A673 (cell line): ENCODE measurements at regions not wholly inside any gene's neighbourhood (a gene's known extent, or its start where the extent isn't known, plus 50 kb on each side); places are given as distances from the start of the nearest gene placed in this dataset.

Experiments
- BruUV-seq: library from RNA; stranded (reverse); fragments of 400-500 nt; replicated peaks from 2 replicates; lab custom pipeline; 2021; lab: Mats Ljungman, UMichigan
- CTCF ChIA-PET: fragments of 300-600 bp; sonication (Branson Sonifier 250); formaldehyde crosslinking; loops from one replicate; lab custom pipeline; 2022; ENCODE audit warnings: antibody characterized with exemption; lab: Charles Lee
- POLR2A ChIA-PET: fragments of 300-600 bp; sonication (Branson Sonifier 250); formaldehyde crosslinking; loops from one replicate; lab custom pipeline; 2022; ENCODE audit warnings: antibody characterized with exemption; ENCODE audit not compliant: low non-redundant PET; lab: Charles Lee
- DNase-seq: peaks from one replicate; pipeline ENCODE4 v3.0.0-alpha.2; 2015; ENCODE audit warnings: low spot score
- H3K27ac ChIP-seq: fragments of 200-600 bp; sonication (generic); 2 replicates; pipeline ENCODE4 v1.5.1; 2016; ENCODE audit warnings: mixed run types, low read depth, mild to moderate bottlenecking, mixed read lengths, antibody characterized with exemption, low read length; ENCODE audit not compliant: poor library complexity, severe bottlenecking
- H3K27me3 ChIP-seq: fragments of 200-600 bp; sonication (generic); replicated peaks from 2 replicates; pipeline ENCODE4 v1.6.1; 2017; ENCODE audit warnings: mixed run types, low read depth, mild to moderate bottlenecking, mixed read lengths, antibody characterized with exemption, low read length; ENCODE audit not compliant: insufficient read depth, poor library complexity
- H3K36me3 ChIP-seq: fragments of 200-600 bp; sonication (generic); 2 replicates; pipeline ENCODE4 v1.6.1; 2016; ENCODE audit warnings: mixed run types, mild to moderate bottlenecking, mixed read lengths, antibody characterized with exemption, low read length; ENCODE audit not compliant: insufficient read depth, poor library complexity, severe bottlenecking
- H3K4me1 ChIP-seq: fragments of 200-600 bp; sonication (generic); 2 replicates; pipeline ENCODE4 v1.6.1; 2017; ENCODE audit warnings: mixed run types, mild to moderate bottlenecking, mixed read lengths, antibody characterized with exemption, low read length; ENCODE audit not compliant: insufficient read depth, poor library complexity, severe bottlenecking
- H3K4me3 ChIP-seq: fragments of 200-600 bp; sonication (generic); 2 replicates; pipeline ENCODE4 v1.5.1; 2016; ENCODE audit warnings: low read depth, mixed run types, mild to moderate bottlenecking, mixed read lengths, low read length; ENCODE audit not compliant: poor library complexity, severe bottlenecking
- H3K9me3 ChIP-seq: fragments of 200-600 bp; sonication (generic); 2 replicates; pipeline ENCODE4 v1.6.1; 2016; ENCODE audit warnings: mixed run types, low read depth, mild to moderate bottlenecking, mixed read lengths, antibody characterized with exemption, low read length; ENCODE audit not compliant: poor library complexity, severe bottlenecking
- CTCF ChIP-seq: fragments of 300-800, 200-600 bp; sonication (generic); conservative IDR thresholded peaks from 2 replicates; pipeline ENCODE4 v1.5.1; 2017; ENCODE audit warnings: low read depth, mild to moderate bottlenecking, antibody characterized with exemption, low read length, moderate library complexity, mixed read lengths
- EZH2 ChIP-seq: fragments of 200-600 bp; sonication (generic); IDR thresholded peaks from 2 replicates; pipeline ENCODE4 v1.6.1; 2017; ENCODE audit warnings: borderline replicate concordance, low read depth, mild to moderate bottlenecking, mixed read lengths, antibody characterized with exemption, low read length; ENCODE audit not compliant: poor library complexity, severe bottlenecking
- intact Hi-C: fragments of 100-400 bp; cut with micrococcal nuclease; formaldehyde crosslinking; loops from one replicate; pipeline ENCODE4 v1.10.0; 2022; ENCODE audit not compliant: unreplicated experiment

GRCh38 chr11:79834015-79834414, 393.2 kb upstream of the TENM4 start:
- no peak for DNase-seq
- ChIA-PET CTCF (no interaction called here), POLR2A (no interaction called here)
- H3K27me3 ChIP-seq: peaks cover 7% of the 10 kb centered on the region
- no peaks in the 10 kb centered on the region for H3K4me1 ChIP-seq
- no TSS peak for BruUV-seq
- TF ChIP-seq EZH2: no peak
- TF ChIP-seq CTCF: no peak
- H3K4me3 ChIP-seq: no peak overlapping the region
- intact Hi-C loops: no loop called here
- H3K9me3 ChIP-seq: no peaks in the 10 kb centered on the region
- H3K27ac ChIP-seq: no peak overlapping the region
- no peaks in the 10 kb centered on the region for H3K36me3 ChIP-seq

- ChIA-PET CTCF (no interaction called here), POLR2A (no interaction called here)
- no TSS peak for BruUV-seq
- Histone ChIP-seq H3K36me3 (no peaks in the 10 kb centered on the region), H3K27me3 (peaks cover 7% of the 10 kb centered on the region), H3K4me3 (no peak overlapping the region), H3K4me1 (no peaks in the 10 kb centered on the region), H3K9me3 (no peaks in the 10 kb centered on the region), H3K27ac (no peak overlapping the region)
- no peak for DNase-seq
- intact Hi-C loops: no loop called here
- TF ChIP-seq EZH2 (no peak), CTCF (no peak)
Observed at GRCh38 chr11:79830446-79830845, 389.6 kb upstream of the TENM4 start.

- POLR2A ChIA-PET: no interaction called here
- TF ChIP-seq EZH2 (no peak), CTCF (no peak)
- Histone ChIP-seq H3K27me3 (peaks cover 7% of the 10 kb centered on the region), H3K4me1 (no peaks in the 10 kb centered on the region), H3K9me3 (no peaks in the 10 kb centered on the region), H3K4me3 (no peak overlapping the region), H3K27ac (no peak overlapping the region), H3K36me3 (no peaks in the 10 kb centered on the region)
- CTCF ChIA-PET: no interaction called here
- BruUV-seq: no TSS peak
- intact Hi-C loops: no loop called here
- DNase-seq: no peak
Observed at GRCh38 chr11:79829891-79830290, 389.1 kb upstream of the TENM4 start.
